Osteocyte (in vitro differentiated cells): ENCODE measurements at regions not wholly inside any gene's neighbourhood (a gene's known extent, or its start where the extent isn't known, plus 50 kb on each side); places are given as distances from the start of the nearest gene placed in this dataset.
"Not testable (repeated sequence)": the region's sequence is repeated elsewhere in the genome, so short reads cannot be mapped to it uniquely, and the experiment has no call there.

Experiments
- DNase-seq: peaks from one replicate; pipeline ENCODE4 v3.0.0; 2021; ENCODE audit warnings: mixed read lengths; ENCODE audit not compliant: unreplicated experiment; ENCODE audit errors: extremely low spot score
- H3K27ac Mint-ChIP-seq: one replicate; pipeline ENCODE4 v1.8.0; 2021; ENCODE audit warnings: mild to moderate bottlenecking, mixed read lengths; ENCODE audit not compliant: unreplicated experiment
- H3K27me3 Mint-ChIP-seq: one replicate; pipeline ENCODE4 v1.8.0; 2021; ENCODE audit warnings: mixed read lengths; ENCODE audit not compliant: unreplicated experiment
- H3K36me3 Mint-ChIP-seq: one replicate; pipeline ENCODE4 v1.8.0; 2021; ENCODE audit warnings: mixed read lengths; ENCODE audit not compliant: unreplicated experiment
- H3K4me1 Mint-ChIP-seq: one replicate; pipeline ENCODE4 v1.8.0; 2021; ENCODE audit warnings: mixed read lengths; ENCODE audit not compliant: unreplicated experiment
- H3K4me3 Mint-ChIP-seq: one replicate; pipeline ENCODE4 v1.8.0; 2021; ENCODE audit warnings: mild to moderate bottlenecking, moderate library complexity, mixed read lengths; ENCODE audit not compliant: unreplicated experiment
- H3K9me3 Mint-ChIP-seq: one replicate; pipeline ENCODE4 v1.8.0; 2021; ENCODE audit warnings: mixed read lengths; ENCODE audit not compliant: unreplicated experiment
- CTCF ChIP-seq: fragments of 200-600 bp; sonication (generic); IDR thresholded peaks from 2 replicates; pipeline ENCODE4 v1.5.0; 2021; ENCODE audit warnings: antibody characterized with exemption, mild to moderate bottlenecking, moderate library complexity

- Mint-ChIP-seq H3K4me3 (no peak overlapping the region), H3K9me3 (peaks cover 4% of the 10 kb centered on the region), H3K36me3 (no peaks in the 10 kb centered on the region), H3K4me1 (no peaks in the 10 kb centered on the region), H3K27me3 (peaks cover 3% of the 10 kb centered on the region), H3K27ac (no peak overlapping the region)
- TF ChIP-seq CTCF: no peak
- DNase-seq: no peak
Measured at GRCh38 chr4:69030326-69030725, 65.9 kb upstream of the UGT2B7 start.

- Mint-ChIP-seq H3K9me3 (peaks cover 9% of the 10 kb centered on the region), H3K27me3 (no peaks in the 10 kb centered on the region), H3K4me3 (no peak overlapping the region), H3K27ac (no peak overlapping the region), H3K4me1 (no peaks in the 10 kb centered on the region), H3K36me3 (no peaks in the 10 kb centered on the region)
- TF ChIP-seq CTCF: no peak
- no peak for DNase-seq
Measured at GRCh38 chr4:69032847-69033638, 63.2 kb upstream of the UGT2B7 start.

GRCh38 chr4:69034315-69034740 lies 61.9 kb upstream of the UGT2B7 start:
- H3K36me3 Mint-ChIP-seq, H3K4me3 Mint-ChIP-seq, DNase-seq, H3K27me3 Mint-ChIP-seq, H3K27ac Mint-ChIP-seq, H3K4me1 Mint-ChIP-seq, H3K9me3 Mint-ChIP-seq: not testable (repeated sequence)

GRCh38 chr4:69038582-69038981 lies 57.7 kb upstream of the UGT2B7 start:
- no peak for TF ChIP-seq CTCF
- H3K4me3 Mint-ChIP-seq: no peak overlapping the region
- H3K4me1 Mint-ChIP-seq: peaks cover 1% of the 10 kb centered on the region
- peaks cover 3% of the 10 kb centered on the region for H3K27me3 Mint-ChIP-seq
- peaks cover 9% of the 10 kb centered on the region for H3K9me3 Mint-ChIP-seq
- H3K36me3 Mint-ChIP-seq: no peaks in the 10 kb centered on the region
- H3K27ac Mint-ChIP-seq: no peak overlapping the region
- DNase-seq: no peak

GRCh38 chr4:69039071-69039470 lies 57.2 kb upstream of the UGT2B7 start:
- no peak for DNase-seq
- Mint-ChIP-seq H3K9me3 (peaks cover 9% of the 10 kb centered on the region), H3K27me3 (peaks cover 3% of the 10 kb centered on the region)

More at GRCh38 chr4:69039071-69039470, 57.2 kb upstream of the UGT2B7 start:
- Mint-ChIP-seq H3K27ac (no peak overlapping the region), H3K4me3 (no peak overlapping the region), H3K4me1 (peaks cover 1% of the 10 kb centered on the region), H3K36me3 (no peaks in the 10 kb centered on the region)
- TF ChIP-seq CTCF: no peak
